Endothelial cell of umbilical vein (primary cell): ENCODE measurements at regions not wholly inside any gene's neighbourhood (a gene's known extent, or its start where the extent isn't known, plus 50 kb on each side); places are given as distances from the start of the nearest gene placed in this dataset.

Experiments
- BruUV-seq: library from RNA; stranded (reverse); fragments of 400-500 nt; replicated peaks from 2 replicates; lab custom pipeline; 2021; lab: Mats Ljungman, UMichigan
- CTCF ChIA-PET: fragments of 300-600, 350-600 bp; sonication (Branson Sonifier 250); formaldehyde crosslinking; loops from one replicate; lab custom pipeline; 2021; ENCODE audit warnings: antibody characterized with exemption, inconsistent platforms; lab: Charles Lee
- POLR2A ChIA-PET: fragments of 300-600, 350-600 bp; sonication (Branson Sonifier 250); formaldehyde crosslinking; loops from one replicate; lab custom pipeline; 2021; ENCODE audit warnings: antibody characterized with exemption, inconsistent platforms; lab: Charles Lee
- DNase-seq: peaks from one replicate; pipeline ENCODE4 v3.0.0-alpha.2; 2011; ENCODE audit warnings: low read depth, low spot score
- FAIRE-seq: peaks from 2 replicates; lab custom pipeline; 2011; peaks lifted over from hg19 to GRCh38; lab: Jason Lieb, UNC
- H2AFZ ChIP-seq: 2 replicates; pipeline ENCODE4 v1.6.0; 2012; ENCODE audit warnings: low read depth, low read length, control low read depth, inconsistent platforms
- H3K27ac ChIP-seq: 2 replicates; pipeline ENCODE4 v1.5.1; 2011; ENCODE audit warnings: low read depth, mild to moderate bottlenecking, control low read depth, low read length, moderate library complexity; ENCODE audit not compliant: insufficient read depth
- H3K27me3 ChIP-seq, 2 experiments: 2 replicates each; pipeline versions ENCODE4 v1.6.0 to v1.6.1; 2011; ENCODE audit warnings: low read length in 2 of 2, mixed read lengths in 1 of 2; ENCODE audit not compliant: control insufficient read depth in 2 of 2, insufficient read depth in 2 of 2
- H3K36me3 ChIP-seq, 2 experiments: 2 replicates in 1 of 2; 3 replicates in 1 of 2; pipeline ENCODE4 v1.5.1; 2011; ENCODE audit warnings: low read length in 2 of 2, mild to moderate bottlenecking in 1 of 2, moderate library complexity in 1 of 2; ENCODE audit not compliant: control insufficient read depth in 2 of 2, insufficient read depth in 2 of 2; ENCODE audit errors: extremely low read depth in 1 of 2
- H3K4me1 ChIP-seq: 3 replicates; pipeline ENCODE4 v1.5.1; 2011; ENCODE audit warnings: mild to moderate bottlenecking, low read length; ENCODE audit not compliant: control insufficient read depth, insufficient read depth; ENCODE audit errors: extremely low read depth
- H3K4me2 ChIP-seq: 2 replicates; pipeline ENCODE4 v1.6.1; 2011; ENCODE audit warnings: low read length, control low read depth, mixed read lengths; ENCODE audit not compliant: insufficient read depth
- H3K4me3 ChIP-seq, 3 experiments: fragments of 200-600 bp in 1 of 3; sonication (generic), shearing (Covaris generic) in 1 of 3; replicated peaks in 1 of 3; 2 replicates each; pipeline ENCODE4 v1.5.1; 2011 to 2016; ENCODE audit warnings: control low read depth in 3 of 3, low read length in 3 of 3, mild to moderate bottlenecking in 2 of 3, inconsistent platforms in 1 of 3, low read depth in 1 of 3, moderate library complexity in 1 of 3; ENCODE audit not compliant: insufficient read depth in 1 of 3
- H3K79me2 ChIP-seq: 2 replicates; pipeline ENCODE4 v1.6.0; 2012; ENCODE audit warnings: low read length, inconsistent platforms; ENCODE audit not compliant: control insufficient read depth, insufficient read depth
- H3K9ac ChIP-seq: replicated peaks from 2 replicates; pipeline ENCODE3; 2011; ENCODE audit warnings: low read length, control low read depth; ENCODE audit not compliant: insufficient read depth; ENCODE audit errors: extremely low read depth
- H3K9me1 ChIP-seq: replicated peaks from 3 replicates; pipeline ENCODE4 v1.6.0; 2011; ENCODE audit warnings: mild to moderate bottlenecking, low read length; ENCODE audit not compliant: control insufficient read depth, insufficient read depth; ENCODE audit errors: extremely low read depth
- H3K9me3 ChIP-seq: replicated peaks from 2 replicates; pipeline ENCODE4 v1.5.1; 2012; ENCODE audit warnings: low read length, inconsistent platforms; ENCODE audit not compliant: control insufficient read depth, insufficient read depth
- H4K20me1 ChIP-seq: replicated peaks from 2 replicates; pipeline ENCODE3; 2011; ENCODE audit warnings: mild to moderate bottlenecking, low read length; ENCODE audit not compliant: control insufficient read depth, insufficient read depth; ENCODE audit errors: extremely low read depth
- CTCF ChIP-seq, 2 donors: IDR thresholded peaks; 1 replicate in 1 of 2; 2 replicates in 1 of 2; pipeline ENCODE4 v1.5.1; 2011; ENCODE audit warnings: low read length in 2 of 2, mild to moderate bottlenecking in 2 of 2, moderate library complexity in 2 of 2, control low read depth in 1 of 2, inconsistent platforms in 1 of 2, low read depth in 1 of 2; ENCODE audit not compliant: insufficient read depth in 1 of 2; ENCODE audit errors: extremely low read depth in 1 of 2
- EZH2 ChIP-seq: IDR thresholded peaks from 2 replicates; pipeline ENCODE4 v1.6.1; 2012; ENCODE audit warnings: borderline replicate concordance, low read depth, mild to moderate bottlenecking, moderate library complexity, low read length, inconsistent platforms; ENCODE audit not compliant: severe bottlenecking
- FOS ChIP-seq: IDR thresholded peaks from 2 replicates; pipeline ENCODE4 v1.6.1; 2011; ENCODE audit warnings: mild to moderate bottlenecking, low read length, moderate library complexity, borderline replicate concordance; ENCODE audit not compliant: insufficient read depth
- GATA2 ChIP-seq: IDR thresholded peaks from 2 replicates; pipeline ENCODE4 v1.7.0; 2011; ENCODE audit warnings: low read depth, mild to moderate bottlenecking, moderate library complexity, mixed read lengths, low read length; ENCODE audit not compliant: insufficient read length, insufficient read depth
- JUN ChIP-seq: IDR thresholded peaks from 2 replicates; pipeline ENCODE4 v1.6.1; 2011; ENCODE audit warnings: borderline replicate concordance, low read depth; ENCODE audit not compliant: insufficient read length, insufficient read depth
- MAX ChIP-seq: IDR thresholded peaks from 2 replicates; pipeline ENCODE4 v1.6.1; 2011; ENCODE audit not compliant: insufficient read depth, insufficient read length
- MYC ChIP-seq: IDR thresholded peaks from one replicate; pipeline ENCODE4 v1.6.1; 2011; ENCODE audit warnings: mild to moderate bottlenecking, low read depth, low read length
- POLR2A ChIP-seq: IDR thresholded peaks from 2 replicates; pipeline ENCODE4 v1.6.1; 2012; ENCODE audit warnings: low read depth, mild to moderate bottlenecking, control low read depth, low read length
- POLR2AphosphoS5 ChIP-seq: IDR thresholded peaks from 2 replicates; pipeline ENCODE4 v1.6.1; 2012; ENCODE audit warnings: low read depth, mild to moderate bottlenecking, control low read depth, low read length, moderate library complexity; ENCODE audit not compliant: insufficient read depth
- dilution Hi-C: fragments of 300-500 bp; cut with MboI; formaldehyde crosslinking; loops from one replicate; pipeline ENCODE4 v1.15.0; 2019; ENCODE audit warnings: low sequenced_read_pairs; ENCODE audit not compliant: extremely low pct_ligation_motif_present
- intact Hi-C: fragments of 100-400 bp; cut with micrococcal nuclease; formaldehyde crosslinking; loops from one replicate; pipeline ENCODE4 v1.10.0; 2022

- Histone ChIP-seq H3K9ac (no peak overlapping the region), H3K27me3 (no peaks in the 10 kb centered on the region), H3K79me2 (no peaks in the 10 kb centered on the region), H3K4me1 (no peaks in the 10 kb centered on the region), H2AFZ (no peak overlapping the region), H3K4me3 (no peak overlapping the region), H3K4me2 (no peak overlapping the region), H3K36me3 (no peaks in the 10 kb centered on the region), H4K20me1 (no peaks in the 10 kb centered on the region), H3K9me1 (no peaks in the 10 kb centered on the region), H3K27ac (no peak overlapping the region), H3K9me3 (no peaks in the 10 kb centered on the region)
- no TSS peak for BruUV-seq
- dilution Hi-C loops: no loop called here
- POLR2A ChIA-PET: no interaction called here
- FAIRE-seq (no peak), DNase-seq (no peak)
- CTCF ChIA-PET: no interaction called here
- no peak for TF ChIP-seq MYC
- TF ChIP-seq POLR2AphosphoS5: no peak
- TF ChIP-seq CTCF (IDR thresholded peaks at IDR 0.05; ENCODE audit: extremely low read depth in 1 of 2, insufficient read depth in 1 of 2, low read depth in 1 of 2, low read length in 2 of 2): no peak
- TF ChIP-seq MAX: no peak
- no peak for TF ChIP-seq EZH2
- TF ChIP-seq FOS: no peak
- no peak for TF ChIP-seq POLR2A
- TF ChIP-seq JUN: no peak
- TF ChIP-seq GATA2: no peak
- intact Hi-C loops: no loop called here
These were observed 1243.2 kb upstream of the ADGRL4 start for GRCh38 chr1:80249699-80250098.
